Liver (tissue), 3 donors: ENCODE measurements at regions not wholly inside any gene's neighbourhood (a gene's known extent, or its start where the extent isn't known, plus 50 kb on each side); places are given as distances from the start of the nearest gene placed in this dataset.

Experiments
- CTCF ChIP-seq: fragments of 150-350 bp; IDR thresholded peaks from 2 replicates; pipeline ENCODE4 v1.5.1; 2017; ENCODE audit warnings: improper control_type of control experiment, low read depth, low read length; ENCODE audit not compliant: missing input control
- FOXA1 ChIP-seq: IDR thresholded peaks from 2 replicates; pipeline ENCODE4 v1.6.1; 2016; ENCODE audit warnings: antibody characterized with exemption
- JUND ChIP-seq, 2 donors: IDR thresholded peaks; 2 replicates each; pipeline ENCODE4 v1.6.1; 2016; ENCODE audit warnings: antibody characterized with exemption in 2 of 2
- MAX ChIP-seq: IDR thresholded peaks from 2 replicates; pipeline ENCODE4 v1.6.1; 2016; ENCODE audit warnings: antibody characterized with exemption
- RAD21 ChIP-seq, 2 donors: IDR thresholded peaks; 2 replicates each; pipeline ENCODE4 v1.6.1; 2016; ENCODE audit warnings: antibody characterized with exemption in 2 of 2, mild to moderate bottlenecking in 2 of 2
- REST ChIP-seq: IDR thresholded peaks from 2 replicates; pipeline ENCODE4 v1.6.1; 2016; ENCODE audit warnings: antibody characterized with exemption, mild to moderate bottlenecking
- SP1 ChIP-seq: IDR thresholded peaks from 2 replicates; pipeline ENCODE4 v1.6.1; 2018; ENCODE audit warnings: antibody characterized with exemption, mild to moderate bottlenecking
- ZBTB33 ChIP-seq: IDR thresholded peaks from 2 replicates; pipeline ENCODE4 v1.6.1; 2016; ENCODE audit warnings: antibody characterized with exemption
- donor health status: healthy.
- donor health status: healthy.

DNA sequence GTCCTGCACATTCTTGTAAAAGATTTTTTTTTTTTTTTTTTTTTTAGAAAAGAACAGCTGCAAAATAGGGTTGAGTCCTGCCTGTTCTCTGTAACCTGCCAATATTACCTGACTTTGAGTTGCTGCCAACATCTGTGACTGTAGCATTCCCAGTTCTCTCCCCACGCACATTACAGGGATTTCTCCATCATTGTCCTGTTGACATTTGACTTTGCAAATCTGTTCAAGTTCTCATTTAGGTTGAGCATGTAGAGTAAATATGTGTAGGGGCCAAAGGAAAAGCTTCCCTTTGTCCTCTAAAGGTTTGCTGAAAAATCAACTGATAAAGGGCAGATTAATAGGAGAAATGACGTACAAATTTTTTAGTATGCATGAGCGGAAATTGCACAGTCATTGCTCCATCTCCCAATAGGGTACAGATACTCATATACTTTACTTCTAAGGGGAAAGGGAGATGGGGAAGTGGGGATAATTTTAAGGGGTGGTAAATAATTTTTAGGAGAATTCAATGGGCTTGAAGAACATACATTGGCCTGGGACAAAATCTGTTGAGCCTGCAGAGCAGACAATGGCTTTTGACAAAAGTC lies 385.5 kb downstream of the PIK3C3 start:
- TF ChIP-seq CTCF (no peak), ZBTB33 (peak; percentile 81), SP1 (peak; percentile 86), JUND (IDR thresholded peaks at IDR 0.05) (peak; percentile 56 to 90), RAD21 (IDR thresholded peaks at IDR 0.05) (peak; percentile 64 to 65), FOXA1 (peak; percentile 99), REST (peak; percentile 81), MAX (peak; percentile 69)
